Neural cell (in vitro differentiated cells): ENCODE measurements at regions not wholly inside any gene's neighbourhood (a gene's known extent, or its start where the extent isn't known, plus 50 kb on each side); places are given as distances from the start of the nearest gene placed in this dataset.

Experiments used
- H2AFZ ChIP-seq: fragments of 200-600, 300-800 bp; sonication (generic), shearing (Covaris generic); 2 replicates; pipeline ENCODE4 v1.6.0; 2014; ENCODE audit warnings: low read depth, mild to moderate bottlenecking, antibody characterized with exemption, low read length, moderate library complexity
- H3F3A ChIP-seq: fragments of 200-600 bp; shearing (Covaris generic); 2 replicates; pipeline ENCODE4 v1.6.1; 2016; ENCODE audit warnings: mild to moderate bottlenecking, moderate library complexity, mixed read lengths, antibody characterized with exemption, low read length; ENCODE audit not compliant: insufficient read depth, poor library complexity, severe bottlenecking
- H3K27ac ChIP-seq: fragments of 200-600, 300-800 bp; sonication (generic), shearing (Covaris generic); 2 replicates; pipeline ENCODE4 v1.5.1; 2014; ENCODE audit warnings: mild to moderate bottlenecking, low read length, moderate library complexity
- H3K27me3 ChIP-seq: fragments of 300-800, 200-600 bp; sonication (generic), shearing (Covaris generic); 2 replicates; pipeline ENCODE4 v1.6.0; 2014; ENCODE audit warnings: mild to moderate bottlenecking, low read depth, low read length, moderate library complexity; ENCODE audit not compliant: insufficient read depth
- H3K36me3 ChIP-seq: fragments of 300-800, 200-600 bp; sonication (generic), shearing (Covaris generic); 2 replicates; pipeline ENCODE4 v1.5.1; 2014; ENCODE audit warnings: mild to moderate bottlenecking, antibody characterized with exemption, low read length, moderate library complexity; ENCODE audit not compliant: insufficient read depth
- H3K4me2 ChIP-seq: fragments of 300-800, 200-600 bp; sonication (generic), shearing (Covaris generic); 2 replicates; pipeline ENCODE4 v1.6.0; 2014; ENCODE audit warnings: mild to moderate bottlenecking, low read length
- H3K4me3 ChIP-seq: fragments of 300-800, 200-600 bp; sonication (generic), shearing (Covaris generic); 2 replicates; pipeline ENCODE4 v1.5.1; 2014; ENCODE audit warnings: mild to moderate bottlenecking, low read length, moderate library complexity
- H3K79me2 ChIP-seq: fragments of 200-600 bp; shearing (Covaris generic); replicated peaks from 2 replicates; pipeline ENCODE4 v1.6.0; 2014; ENCODE audit warnings: mild to moderate bottlenecking, low read length, moderate library complexity; ENCODE audit not compliant: insufficient read depth
- H3K9ac ChIP-seq: fragments of 300-800, 200-600 bp; sonication (generic), shearing (Covaris generic); 2 replicates; pipeline ENCODE4 v1.6.1; 2016; ENCODE audit warnings: mild to moderate bottlenecking, low read length, mixed read lengths
- H3K9me2 ChIP-seq: fragments of 200-600 bp; shearing (Covaris generic); 2 replicates; pipeline ENCODE4 v1.6.1; 2016; ENCODE audit warnings: mild to moderate bottlenecking, low read length, mixed read lengths; ENCODE audit not compliant: insufficient read depth
- H3K9me3 ChIP-seq: fragments of 200-600, 300-800 bp; sonication (generic), shearing (Covaris generic); 2 replicates; pipeline ENCODE4 v1.6.1; 2016; ENCODE audit warnings: mild to moderate bottlenecking, mixed run types, low read length, moderate library complexity, mixed read lengths
- H4K20me1 ChIP-seq: fragments of 200-600 bp; shearing (Covaris generic); 2 replicates; pipeline ENCODE4 v1.6.1; 2016; ENCODE audit warnings: mild to moderate bottlenecking, mixed run types; ENCODE audit not compliant: insufficient read depth
- CTCF ChIP-seq: fragments of 450-650 bp; IDR thresholded peaks from 2 replicates; pipeline ENCODE4 v1.5.1; 2014; ENCODE audit warnings: antibody characterized with exemption, mild to moderate bottlenecking, moderate library complexity; ENCODE audit not compliant: poor library complexity, severe bottlenecking
- EP300 ChIP-seq: fragments of 450-650 bp; conservative IDR thresholded peaks from 2 replicates; pipeline ENCODE4 v1.6.1; 2014; ENCODE audit warnings: antibody characterized with exemption, mild to moderate bottlenecking, moderate library complexity; ENCODE audit not compliant: poor library complexity, severe bottlenecking
- EZH2 ChIP-seq: fragments of 200-600, 300-800 bp; shearing (Covaris generic), sonication (generic); IDR thresholded peaks from 2 replicates; pipeline ENCODE4 v1.6.1; 2014; ENCODE audit warnings: antibody characterized with exemption, low read length, borderline replicate concordance, mild to moderate bottlenecking; ENCODE audit not compliant: insufficient read depth, poor library complexity, severe bottlenecking
- MXI1 ChIP-seq: fragments of 450-650 bp; conservative IDR thresholded peaks from 2 replicates; pipeline ENCODE4 v1.6.1; 2014; ENCODE audit warnings: antibody characterized with exemption, mild to moderate bottlenecking; ENCODE audit not compliant: poor library complexity, severe bottlenecking
- POLR2AphosphoS5 ChIP-seq: IDR thresholded peaks from 2 replicates; pipeline ENCODE4 v1.6.1; 2012
- RAD21 ChIP-seq: fragments of 450-650 bp; conservative IDR thresholded peaks from 2 replicates; pipeline ENCODE4 v1.6.1; 2014; ENCODE audit warnings: antibody characterized with exemption, mild to moderate bottlenecking, moderate library complexity
- REST ChIP-seq: IDR thresholded peaks from 2 replicates; pipeline ENCODE4 v1.6.1; 2012; ENCODE audit warnings: borderline replicate concordance
- SMC3 ChIP-seq: fragments of 450-650 bp; conservative IDR thresholded peaks from 2 replicates; pipeline ENCODE4 v1.6.1; 2014; ENCODE audit warnings: antibody characterized with exemption, mild to moderate bottlenecking, moderate library complexity; ENCODE audit not compliant: poor library complexity
- TAF1 ChIP-seq: IDR thresholded peaks from 2 replicates; pipeline ENCODE4 v1.6.1; 2012; ENCODE audit warnings: low read depth

GRCh38 chr16:55042556-55043432 lies 112.1 kb downstream of the IRX5 start:
- H3K4me2 ChIP-seq = no peak overlapping the region

GRCh38 chr16:55043499-55043898 lies 112.8 kb downstream of the IRX5 start:
- H3K4me2 ChIP-seq = no peak overlapping the region
- H3F3A ChIP-seq = no peaks in the 10 kb centered on the region
- no peaks in the 10 kb centered on the region for H4K20me1 ChIP-seq
- no peaks in the 10 kb centered on the region for H3K9me3 ChIP-seq
- H2AFZ ChIP-seq = no peak overlapping the region
- H3K27ac ChIP-seq = no peak overlapping the region
- no peaks in the 10 kb centered on the region for H3K79me2 ChIP-seq
- TF ChIP-seq MXI1 (no peak), SMC3 (no peak), RAD21 (no peak), REST (no peak), EP300 (no peak), TAF1 (no peak), EZH2 (no peak), POLR2AphosphoS5 (no peak), CTCF (no peak)
- no peaks in the 10 kb centered on the region for H3K36me3 ChIP-seq
- no peaks in the 10 kb centered on the region for H3K27me3 ChIP-seq
- no peak overlapping the region for H3K9ac ChIP-seq
- H3K9me2 ChIP-seq = no peaks in the 10 kb centered on the region
- no peak overlapping the region for H3K4me3 ChIP-seq

More at GRCh38 chr16:55042556-55043432, 112.1 kb downstream of the IRX5 start:
- H3K79me2 ChIP-seq = no peaks in the 10 kb centered on the region
- TF ChIP-seq EZH2 = no peak
- no peak for TF ChIP-seq MXI1
- no peak for TF ChIP-seq EP300
- no peak for TF ChIP-seq RAD21
- H3K36me3 ChIP-seq = no peaks in the 10 kb centered on the region
- H3K27ac ChIP-seq = no peak overlapping the region
- H4K20me1 ChIP-seq = no peaks in the 10 kb centered on the region
- H3K4me3 ChIP-seq = no peak overlapping the region
- no peaks in the 10 kb centered on the region for H3F3A ChIP-seq
- H3K27me3 ChIP-seq = no peaks in the 10 kb centered on the region
- H3K9me2 ChIP-seq = no peaks in the 10 kb centered on the region
- no peaks in the 10 kb centered on the region for H3K9me3 ChIP-seq
- no peak overlapping the region for H3K9ac ChIP-seq
- no peak overlapping the region for H2AFZ ChIP-seq
